HFFc6 (cell line): ENCODE measurements at regions not wholly inside any gene's neighbourhood (a gene's known extent, or its start where the extent isn't known, plus 50 kb on each side); places are given as distances from the start of the nearest gene placed in this dataset.
"Not testable (repeated sequence)": the region's sequence is repeated elsewhere in the genome, so short reads cannot be mapped to it uniquely, and the experiment has no call there.

ENCODE experiments used
- DNase-seq: peaks from one replicate; pipeline ENCODE4 v3.0.0-alpha.2; 2018
- H3K27ac Mint-ChIP-seq: 2 replicates; pipeline ENCODE4 v1.8.0; 2020; ENCODE audit warnings: mild to moderate bottlenecking, mixed read lengths
- H3K27me3 Mint-ChIP-seq: 2 replicates; pipeline ENCODE4 v1.8.0; 2021; ENCODE audit warnings: mild to moderate bottlenecking, moderate library complexity, mixed read lengths; ENCODE audit not compliant: insufficient read depth
- H3K36me3 Mint-ChIP-seq: 2 replicates; pipeline ENCODE4 v1.8.0; 2021; ENCODE audit warnings: low read depth, mixed read lengths
- H3K4me1 Mint-ChIP-seq: 2 replicates; pipeline ENCODE4 v1.8.0; 2020; ENCODE audit warnings: low read depth, mixed read lengths
- H3K4me3 Mint-ChIP-seq: 2 replicates; pipeline ENCODE4 v1.8.0; 2020; ENCODE audit warnings: mild to moderate bottlenecking, moderate library complexity, mixed read lengths
- H3K9me3 Mint-ChIP-seq: 2 replicates; pipeline ENCODE4 v1.8.0; 2020; ENCODE audit warnings: mild to moderate bottlenecking, mixed read lengths
- CTCF ChIP-seq: fragments of 200-600 bp; sonication (generic); IDR thresholded peaks from 2 replicates; pipeline ENCODE4 v1.5.0; 2021; ENCODE audit warnings: antibody characterized with exemption, mild to moderate bottlenecking

- Mint-ChIP-seq H3K27ac (no peak overlapping the region), H3K9me3 (no peaks in the 10 kb centered on the region; the same call in 1 of the 2 replicates), H3K36me3 (no peaks in the 10 kb centered on the region), H3K4me1 (no peaks in the 10 kb centered on the region), H3K4me3 (no peak overlapping the region), H3K27me3 (no peaks in the 10 kb centered on the region)
- no peak for TF ChIP-seq CTCF
- DNase-seq: no peak
Observed at GRCh38 chr19:27964185-27964584, 1248.8 kb downstream of the UQCRFS1 start.

GRCh38 chr19:27962264-27962663, 1250.7 kb downstream of the UQCRFS1 start:
- H3K9me3 Mint-ChIP-seq: no peaks in the 10 kb centered on the region; the same call in 1 of the 2 replicates
- H3K4me1 Mint-ChIP-seq: no peaks in the 10 kb centered on the region
- no peaks in the 10 kb centered on the region for H3K27me3 Mint-ChIP-seq
- H3K36me3 Mint-ChIP-seq: no peaks in the 10 kb centered on the region
- H3K4me3 Mint-ChIP-seq: no peak overlapping the region
- no peak overlapping the region for H3K27ac Mint-ChIP-seq
- no peak for TF ChIP-seq CTCF
- no peak for DNase-seq

GRCh38 chr19:27955485-27956480, 1257.2 kb downstream of the UQCRFS1 start:
- no peak for TF ChIP-seq CTCF
- no peak overlapping the region for H3K4me3 Mint-ChIP-seq

GRCh38 chr19:27942607-27943006, 1270.3 kb downstream of the UQCRFS1 start:
- H3K36me3 Mint-ChIP-seq, DNase-seq, H3K27ac Mint-ChIP-seq, H3K27me3 Mint-ChIP-seq, H3K4me1 Mint-ChIP-seq, H3K4me3 Mint-ChIP-seq: not testable (repeated sequence)
- peaks cover 49% of the 10 kb centered on the region for H3K9me3 Mint-ChIP-seq

More at GRCh38 chr19:27955485-27956480, 1257.2 kb downstream of the UQCRFS1 start:
- Mint-ChIP-seq H3K27ac (no peak overlapping the region), H3K36me3 (no peaks in the 10 kb centered on the region), H3K9me3 (peaks cover 4% of the 10 kb centered on the region), H3K4me1 (no peaks in the 10 kb centered on the region), H3K27me3 (no peaks in the 10 kb centered on the region; the same call in 1 of the 2 replicates)
- DNase-seq: no peak

GRCh38 chr19:27936139-27936538, 1276.8 kb downstream of the UQCRFS1 start:
- peaks cover 39% of the 10 kb centered on the region for H3K9me3 Mint-ChIP-seq

More at GRCh38 chr19:27936139-27936538, 1276.8 kb downstream of the UQCRFS1 start:
- H3K27me3 Mint-ChIP-seq: no peaks in the 10 kb centered on the region
- peaks cover 11% of the 10 kb centered on the region for H3K36me3 Mint-ChIP-seq
- H3K4me3 Mint-ChIP-seq: no peak overlapping the region
- DNase-seq: no peak
- no peak overlapping the region for H3K27ac Mint-ChIP-seq
- TF ChIP-seq CTCF: no peak
- no peaks in the 10 kb centered on the region for H3K4me1 Mint-ChIP-seq
